Panc1 (cell line): ENCODE measurements at regions not wholly inside any gene's neighbourhood (a gene's known extent, or its start where the extent isn't known, plus 50 kb on each side); places are given as distances from the start of the nearest gene placed in this dataset.

Experiments
- ATAC-seq: fragments of 200-7000 bp; cut with Tn5 transposase; 2 replicates; pipeline ENCODE4 v1.9.1; 2020; ENCODE audit warnings: mild to moderate bottlenecking, moderate library complexity
- BruUV-seq: library from RNA; stranded (reverse); fragments of 400-500 nt; replicated peaks from 2 replicates; lab custom pipeline; 2021; lab: Mats Ljungman, UMichigan
- CTCF ChIA-PET: fragments of 300-600 bp; sonication (Branson Sonifier 250); formaldehyde crosslinking; loops from one replicate; lab custom pipeline; 2022; ENCODE audit warnings: antibody characterized with exemption; lab: Charles Lee
- POLR2A ChIA-PET: fragments of 300-600 bp; sonication (Branson Sonifier 250); formaldehyde crosslinking; loops from one replicate; lab custom pipeline; 2022; ENCODE audit warnings: antibody characterized with exemption; lab: Charles Lee
- DNase-seq: peaks from one replicate; pipeline ENCODE4 v3.0.0-alpha.2; 2010; ENCODE audit warnings: low read depth, low spot score
- H3K27ac ChIP-seq: 2 replicates; pipeline ENCODE4 v1.5.1; 2011; ENCODE audit warnings: mild to moderate bottlenecking, low read length, inconsistent platforms
- H3K27me3 ChIP-seq: fragments of 200-500 bp; sonication (Bioruptor generic); 2 replicates; pipeline ENCODE4 v1.6.0; 2014; ENCODE audit warnings: low read length, inconsistent platforms; ENCODE audit not compliant: control insufficient read depth, insufficient read depth
- H3K36me3 ChIP-seq: fragments of 200-500 bp; sonication (Bioruptor generic); 2 replicates; pipeline ENCODE4 v1.5.1; 2014; ENCODE audit warnings: inconsistent platforms, mild to moderate bottlenecking, low read length, moderate library complexity; ENCODE audit not compliant: control insufficient read depth, insufficient read depth
- H3K4me1 ChIP-seq: 2 replicates; pipeline ENCODE4 v1.5.1; 2011; ENCODE audit warnings: inconsistent platforms, mild to moderate bottlenecking, low read length, moderate library complexity; ENCODE audit not compliant: control insufficient read depth, insufficient read depth
- H3K4me3 ChIP-seq, 2 experiments: 2 replicates each; pipeline ENCODE4 v1.5.1; 2011 to 2012; ENCODE audit warnings: low read depth in 2 of 2, low read length in 2 of 2, mild to moderate bottlenecking in 2 of 2, inconsistent platforms in 1 of 2, moderate library complexity in 1 of 2
- H3K9me3 ChIP-seq: fragments of 200-500 bp; sonication (Bioruptor generic); 2 replicates; pipeline ENCODE4 v1.5.1; 2014; ENCODE audit warnings: low read depth, mild to moderate bottlenecking, inconsistent platforms, low read length, moderate library complexity; ENCODE audit not compliant: control insufficient read depth, insufficient read depth
- CTCF ChIP-seq: fragments of 450-650 bp; IDR thresholded peaks from 2 replicates; pipeline ENCODE4 v1.5.1; 2017; ENCODE audit warnings: mild to moderate bottlenecking
- POLR2AphosphoS5 ChIP-seq: IDR thresholded peaks from 2 replicates; pipeline ENCODE4 v1.6.1; 2012; ENCODE audit warnings: mild to moderate bottlenecking, low read depth, low read length, moderate library complexity
- REST ChIP-seq, 2 experiments: IDR thresholded peaks; 2 replicates each; pipeline ENCODE4 v1.6.1; 2011 to 2012; ENCODE audit warnings: low read depth in 2 of 2, control low read depth in 1 of 2, low read length in 1 of 2, mild to moderate bottlenecking in 1 of 2, moderate library complexity in 1 of 2; ENCODE audit not compliant: insufficient read depth in 1 of 2
- SIN3A ChIP-seq: IDR thresholded peaks from 2 replicates; pipeline ENCODE4 v1.6.1; 2012; ENCODE audit warnings: low read depth, mild to moderate bottlenecking, low read length, moderate library complexity, borderline replicate concordance; ENCODE audit not compliant: insufficient read depth
- TCF7L2 ChIP-seq: IDR thresholded peaks from 2 replicates; pipeline ENCODE4 v1.6.1; 2011; ENCODE audit warnings: mild to moderate bottlenecking, low read depth, low read length, inconsistent platforms
- in situ Hi-C: cut with HindIII; loops from 2 replicates; pipeline ENCODE4 v1.10.0; 2016; ENCODE audit warnings: low sequenced_read_pairs, low pct_unique_long_range_greater_than_20kb
- intact Hi-C: fragments of 100-400 bp; cut with micrococcal nuclease; formaldehyde crosslinking; loops from one replicate; pipeline ENCODE4 v1.10.0; 2022; ENCODE audit not compliant: unreplicated experiment

GRCh38 chr7:68537774-68538071 lies 1060.6 kb upstream of the AUTS2 start:
- intact Hi-C loops, result no loop called here
- BruUV-seq, result no TSS peak
- Histone ChIP-seq H3K9me3 (no peaks in the 10 kb centered on the region), H3K27ac (no peak overlapping the region), H3K4me1 (no peaks in the 10 kb centered on the region), H3K27me3 (no peaks in the 10 kb centered on the region), H3K36me3 (no peaks in the 10 kb centered on the region), H3K4me3 (no peak overlapping the region)
- ChIA-PET CTCF (no interaction called here), POLR2A (no interaction called here)
- in situ Hi-C loops, result no loop called here
- DNase-seq (no peak), ATAC-seq (no peak)
- TF ChIP-seq REST (IDR thresholded peaks at IDR 0.05; ENCODE audit: insufficient read depth in 1 of 2, low read depth in 2 of 2, low read length in 1 of 2), result no peak
- TF ChIP-seq POLR2AphosphoS5, result no peak
- no peak for TF ChIP-seq TCF7L2
- TF ChIP-seq CTCF, result no peak
- no peak for TF ChIP-seq SIN3A

- Histone ChIP-seq H3K27ac (no peak overlapping the region), H3K4me1 (no peaks in the 10 kb centered on the region), H3K36me3 (no peaks in the 10 kb centered on the region), H3K9me3 (no peaks in the 10 kb centered on the region), H3K27me3 (no peaks in the 10 kb centered on the region), H3K4me3 (no peak overlapping the region)
- no peak for DNase-seq
- in situ Hi-C loops (no loop called here), intact Hi-C loops (no loop called here)
- ChIA-PET CTCF (no interaction called here), POLR2A (no interaction called here)
- ATAC-seq, result no peak
- no peak for TF ChIP-seq TCF7L2
- TF ChIP-seq POLR2AphosphoS5, result no peak
- TF ChIP-seq CTCF, result no peak
- TF ChIP-seq REST (IDR thresholded peaks at IDR 0.05; ENCODE audit: insufficient read depth in 1 of 2, low read depth in 2 of 2, low read length in 1 of 2), result no peak
- no peak for TF ChIP-seq SIN3A
- no TSS peak for BruUV-seq
Measured at GRCh38 chr7:68542831-68543230, 1055.4 kb upstream of the AUTS2 start.
